Stimulated activated naive B cell treated with anti-CD40 and anti-IgM and Interleukin-4, amounts not matched to agents 10 μg/mL and 1 μg/mL and 100 μg/mL, for 72 hours (primary cell): ENCODE measurements at regions not wholly inside any gene's neighbourhood (a gene's known extent, or its start where the extent isn't known, plus 50 kb on each side); places are given as distances from the start of the nearest gene placed in this dataset.

Experiments used
- ATAC-seq, 2 donors: fragments of 150-1000 bp; cut with Tn5 transposase; replicated peaks; 2 replicates each; pipeline ENCODE4 v1.10.0; 2021; ENCODE audit warnings: moderate library complexity in 1 of 2
- DNase-seq: peaks from one replicate; pipeline ENCODE4 v3.0.0; 2021
- H3K27ac Mint-ChIP-seq: one replicate; pipeline ENCODE4 v1.8.0; 2022; ENCODE audit warnings: mild to moderate bottlenecking, mixed read lengths
- H3K27me3 Mint-ChIP-seq, 2 donors: one replicate each; pipeline ENCODE4 v1.8.0; 2022; ENCODE audit warnings: mixed read lengths in 2 of 2
- H3K36me3 Mint-ChIP-seq, 2 donors: one replicate each; pipeline ENCODE4 v1.8.0; 2022; ENCODE audit warnings: mixed read lengths in 2 of 2, mild to moderate bottlenecking in 1 of 2
- H3K4me1 Mint-ChIP-seq, 2 donors: one replicate each; pipeline ENCODE4 v1.8.0; 2022; ENCODE audit warnings: mixed read lengths in 2 of 2, mild to moderate bottlenecking in 1 of 2
- H3K4me3 Mint-ChIP-seq, 2 donors: one replicate each; pipeline ENCODE4 v1.8.0; 2022; ENCODE audit warnings: mild to moderate bottlenecking in 2 of 2, mixed read lengths in 2 of 2, moderate library complexity in 1 of 2
- H3K9me3 Mint-ChIP-seq, 2 donors: one replicate each; pipeline ENCODE4 v1.8.0; 2022; ENCODE audit warnings: mixed read lengths in 2 of 2, mild to moderate bottlenecking in 1 of 2

DNA sequence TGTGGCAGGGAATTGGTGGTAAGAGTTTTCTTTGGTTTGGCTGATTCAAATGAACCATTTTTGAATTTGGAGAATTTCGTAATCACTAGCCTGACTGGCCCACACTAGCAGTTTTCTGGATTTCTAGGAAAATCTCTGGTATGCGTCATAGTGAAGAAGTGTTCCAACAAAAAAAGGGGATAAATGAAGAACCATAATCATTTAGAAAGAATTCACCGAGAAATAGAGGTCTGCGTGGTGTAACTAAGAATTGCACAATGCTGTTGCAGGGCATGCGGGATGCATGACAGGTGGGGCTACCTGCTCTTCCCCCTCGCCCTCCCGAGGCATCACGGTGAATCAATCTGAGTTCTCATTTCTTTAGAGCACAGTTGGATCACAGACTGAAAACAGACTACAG is 232.3 kb upstream of the PAPPA start:
- Mint-ChIP-seq H3K27me3 (no peaks in the 10 kb centered on the region), H3K4me3 (no peak overlapping the region), H3K9me3 (peaks cover 5% of the 10 kb centered on the region in 2 donors), H3K27ac (no peak overlapping the region), H3K4me1 (no peaks in the 10 kb centered on the region), H3K36me3 (no peaks in the 10 kb centered on the region)
- ATAC-seq (no peak), DNase-seq (no peak)

DNA sequence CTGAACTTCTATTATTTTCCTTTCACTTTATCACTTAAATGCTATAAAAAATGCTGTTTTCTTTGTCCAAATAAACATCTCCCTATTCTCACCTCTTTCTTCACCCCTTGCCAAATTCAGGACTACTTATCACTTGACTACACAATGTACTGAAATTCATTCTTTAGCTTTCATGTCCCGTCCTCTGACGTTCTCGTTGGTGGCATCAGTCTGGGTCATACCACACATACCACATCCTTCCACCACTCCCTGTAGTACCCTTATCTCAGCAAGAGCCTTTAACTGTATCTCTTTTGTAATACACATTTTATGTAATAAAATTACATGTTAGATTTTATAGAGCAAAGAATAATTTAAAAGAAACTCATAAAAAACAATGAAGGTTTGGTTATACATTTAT is 231.1 kb upstream of the PAPPA start:
- DNase-seq (no peak), ATAC-seq (no peak)
- Mint-ChIP-seq H3K27me3 (no peaks in the 10 kb centered on the region), H3K27ac (no peak overlapping the region), H3K4me1 (no peaks in the 10 kb centered on the region), H3K36me3 (no peaks in the 10 kb centered on the region), H3K4me3 (no peak overlapping the region), H3K9me3 (peaks cover 5 to 9% of the 10 kb centered on the region in 2 donors)

DNA sequence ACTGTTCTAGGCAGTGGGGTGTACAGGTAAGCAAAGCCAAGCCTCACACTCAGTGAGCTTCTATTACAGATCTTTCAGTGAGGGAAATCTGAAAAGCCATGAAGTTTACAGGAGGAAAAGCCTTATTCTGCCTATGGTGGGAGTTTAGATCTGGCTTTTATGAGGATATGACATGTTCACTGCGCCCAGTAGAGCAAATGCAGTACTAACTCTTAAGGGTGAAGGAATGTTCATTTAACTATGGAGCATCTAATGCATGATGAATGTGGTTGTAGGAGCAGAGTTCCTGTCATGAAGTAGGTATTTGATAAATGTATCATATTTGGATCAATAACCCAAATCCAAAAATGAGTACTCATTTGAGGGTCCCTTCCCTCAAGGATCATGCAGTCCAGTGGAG is 230.2 kb upstream of the PAPPA start:
- Mint-ChIP-seq H3K27ac (no peak overlapping the region), H3K27me3 (no peaks in the 10 kb centered on the region), H3K4me1 (no peaks in the 10 kb centered on the region), H3K36me3 (no peaks in the 10 kb centered on the region), H3K4me3 (no peak overlapping the region), H3K9me3 (peaks cover 5 to 10% of the 10 kb centered on the region in 2 donors)
- DNase-seq (no peak), ATAC-seq (no peak)

DNA sequence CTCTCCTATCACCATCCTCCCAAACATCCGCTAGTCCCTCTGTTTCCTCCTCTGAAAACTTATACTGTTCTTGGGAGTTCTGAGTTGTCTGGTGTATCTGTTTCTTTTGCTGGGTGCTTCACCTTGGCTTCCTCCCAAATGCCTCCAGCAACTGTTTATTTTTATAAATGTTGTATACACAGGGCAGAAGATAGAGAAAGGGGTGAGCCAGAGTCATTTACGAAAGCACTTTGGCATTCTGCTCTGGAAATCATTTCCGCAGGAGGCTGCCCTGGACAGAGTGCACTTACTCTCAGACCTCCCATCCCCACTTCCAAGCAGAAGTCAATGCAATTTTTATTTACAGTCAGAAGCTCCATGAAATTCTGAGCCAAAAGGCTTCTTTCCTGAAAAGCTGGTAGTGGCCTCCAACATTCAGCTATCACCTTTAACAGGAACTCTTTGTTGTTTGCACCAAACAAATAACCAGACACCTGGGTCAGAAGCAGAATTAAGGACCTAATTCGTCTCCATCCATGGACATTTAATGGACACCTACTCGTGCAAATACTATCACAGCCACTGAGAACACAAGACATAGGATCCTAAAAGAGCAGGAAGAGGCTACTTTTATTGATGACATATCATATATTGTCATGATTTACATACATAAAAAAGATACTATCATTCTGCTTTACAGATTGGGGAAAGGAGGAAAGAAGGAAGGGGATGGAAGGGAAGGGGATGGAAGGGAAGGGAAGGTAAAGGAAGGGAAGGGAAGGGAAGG is 229.5 kb upstream of the PAPPA start:
- Mint-ChIP-seq H3K4me3 (no peak overlapping the region), H3K4me1 (no peaks in the 10 kb centered on the region), H3K27me3 (no peaks in the 10 kb centered on the region), H3K27ac (no peak overlapping the region), H3K9me3 (peaks cover 5 to 10% of the 10 kb centered on the region in 2 donors), H3K36me3 (no peaks in the 10 kb centered on the region)
- no peak for DNase-seq
- no peak for ATAC-seq

DNA sequence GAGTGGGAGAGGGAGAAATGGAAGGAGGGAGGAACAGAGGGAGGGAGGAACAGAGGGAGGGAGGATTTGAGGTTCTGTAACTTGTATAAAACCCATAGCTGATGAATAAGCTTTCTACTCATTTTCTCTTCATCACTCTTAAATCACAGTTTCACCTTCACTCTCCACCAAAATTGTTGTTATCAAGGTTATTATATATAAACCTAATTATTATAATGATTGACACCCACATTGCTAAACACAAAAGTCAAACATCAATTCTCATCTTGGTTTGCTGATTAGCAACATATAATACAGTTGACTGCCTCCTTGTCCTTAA is 229.0 kb upstream of the PAPPA start:
- peaks cover 5 to 10% of the 10 kb centered on the region in 2 donors for H3K9me3 Mint-ChIP-seq
- H3K27me3 Mint-ChIP-seq = no peaks in the 10 kb centered on the region
- H3K4me1 Mint-ChIP-seq = no peaks in the 10 kb centered on the region
- H3K27ac Mint-ChIP-seq = no peak overlapping the region
- DNase-seq (no peak), ATAC-seq (no peak)
- no peak overlapping the region for H3K4me3 Mint-ChIP-seq
- no peaks in the 10 kb centered on the region for H3K36me3 Mint-ChIP-seq

DNA sequence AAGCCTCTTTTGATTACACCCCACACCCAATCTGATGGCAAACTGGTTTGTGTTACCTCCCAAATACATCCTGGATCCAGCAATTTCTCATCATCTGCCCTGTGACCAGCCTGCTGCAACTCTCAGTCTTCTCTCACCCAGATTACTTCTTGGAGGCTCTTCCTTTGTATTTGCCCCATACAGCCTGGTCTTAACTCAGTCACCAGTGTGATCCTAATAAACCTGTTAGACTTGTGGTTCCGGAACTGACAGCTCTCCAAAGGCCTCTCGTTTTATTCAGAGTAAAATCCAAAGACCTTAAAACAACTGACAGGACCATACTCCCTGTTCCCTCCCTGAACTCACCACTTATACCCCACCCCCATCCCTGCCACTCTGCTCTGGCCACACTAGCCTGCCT is 228.2 kb upstream of the PAPPA start:
- H3K9me3 Mint-ChIP-seq = peaks cover 5 to 10% of the 10 kb centered on the region in 2 donors
- no peaks in the 10 kb centered on the region for H3K4me1 Mint-ChIP-seq
- no peak overlapping the region for H3K4me3 Mint-ChIP-seq
- H3K36me3 Mint-ChIP-seq = no peaks in the 10 kb centered on the region
- ATAC-seq (no peak), DNase-seq (no peak)
- H3K27me3 Mint-ChIP-seq = no peaks in the 10 kb centered on the region
- H3K27ac Mint-ChIP-seq = no peak overlapping the region

DNA sequence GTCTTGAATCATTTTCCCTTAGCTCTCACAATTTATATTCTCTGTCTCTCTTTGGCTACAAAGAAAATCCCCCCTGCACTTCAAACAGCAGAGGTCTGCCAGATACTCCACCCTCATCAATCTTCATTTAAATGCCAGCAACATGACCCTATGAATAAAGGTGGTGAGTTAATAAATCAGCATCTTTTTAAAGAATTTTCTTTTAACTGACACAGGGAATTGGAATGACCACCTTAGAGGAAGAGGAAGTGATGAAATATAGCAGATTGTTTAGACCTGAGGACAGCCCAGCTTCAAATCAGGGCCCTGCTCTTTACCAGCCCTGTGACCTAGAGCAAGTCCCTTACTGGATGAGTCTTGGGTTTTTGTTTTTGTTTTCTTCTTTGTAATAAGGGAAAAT is 223.1 kb upstream of the PAPPA start:
- Mint-ChIP-seq H3K27ac (no peak overlapping the region), H3K9me3 (peaks cover 3 to 7% of the 10 kb centered on the region in 2 donors), H3K4me1 (no peaks in the 10 kb centered on the region), H3K36me3 (no peaks in the 10 kb centered on the region), H3K4me3 (no peak overlapping the region), H3K27me3 (no peaks in the 10 kb centered on the region)
- ATAC-seq (no peak), DNase-seq (no peak)

DNA sequence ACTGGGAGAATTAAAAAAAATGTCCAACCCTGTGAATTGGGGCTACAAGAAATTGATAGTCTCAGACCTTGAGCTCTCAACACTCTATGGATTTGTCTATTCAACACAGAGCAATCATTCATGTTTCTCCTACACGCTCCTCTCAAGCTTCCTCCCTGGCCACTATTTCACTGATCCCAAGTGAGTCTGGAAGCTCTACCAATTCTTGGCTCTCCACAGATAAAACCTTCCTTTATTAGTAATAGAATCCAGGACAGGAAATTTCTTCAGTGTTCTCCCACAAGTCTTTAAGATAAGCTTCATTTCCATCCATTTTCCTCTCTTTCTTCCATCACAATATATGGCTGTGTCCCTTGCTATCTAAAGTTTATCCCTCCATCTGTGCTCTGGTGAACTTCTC is 215.1 kb upstream of the PAPPA start:
- H3K9me3 Mint-ChIP-seq = peaks cover 3 to 14% of the 10 kb centered on the region in 2 donors
- DNase-seq (no peak), ATAC-seq (no peak)
- H3K27ac Mint-ChIP-seq = no peak overlapping the region
- no peak overlapping the region for H3K4me3 Mint-ChIP-seq
- H3K27me3 Mint-ChIP-seq = no peaks in the 10 kb centered on the region
- H3K4me1 Mint-ChIP-seq = no peaks in the 10 kb centered on the region
- no peaks in the 10 kb centered on the region for H3K36me3 Mint-ChIP-seq

DNA sequence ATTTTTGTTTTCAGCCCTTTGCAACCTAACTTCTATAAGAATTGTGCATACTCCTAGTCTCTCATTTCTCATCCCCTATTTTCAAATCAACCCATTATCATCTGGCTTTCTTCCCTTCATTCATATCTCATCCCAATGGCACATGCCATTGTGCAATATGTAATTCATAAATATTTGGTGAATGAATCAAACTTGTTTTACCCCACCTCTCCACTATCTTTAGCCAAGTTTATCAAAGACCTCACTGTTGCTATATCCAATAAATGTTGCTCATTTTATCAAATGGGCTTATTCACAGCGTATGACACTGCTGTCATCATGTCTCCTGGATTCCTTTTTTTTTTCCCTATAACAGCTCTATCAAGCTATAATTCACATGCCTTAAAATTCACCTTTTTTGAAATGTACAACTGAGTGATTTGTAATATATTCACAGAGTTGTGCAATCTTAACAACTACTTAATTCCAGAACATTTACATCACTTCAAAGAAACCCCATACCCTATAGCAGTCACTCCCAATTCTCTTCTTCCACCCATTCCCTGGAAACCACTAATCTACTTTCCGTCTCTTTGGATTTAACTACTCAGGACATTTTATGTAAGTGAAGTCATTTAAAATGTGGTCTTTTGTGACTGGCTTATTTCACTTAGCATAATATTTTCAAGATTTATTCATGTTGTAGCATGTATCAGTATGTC is 214.4 kb upstream of the PAPPA start:
- no peak overlapping the region for H3K4me3 Mint-ChIP-seq
- no peak overlapping the region for H3K27ac Mint-ChIP-seq
- no peaks in the 10 kb centered on the region for H3K4me1 Mint-ChIP-seq
- no peak for ATAC-seq
- DNase-seq = no peak
- H3K27me3 Mint-ChIP-seq = no peaks in the 10 kb centered on the region
- H3K9me3 Mint-ChIP-seq = peaks cover 3 to 14% of the 10 kb centered on the region in 2 donors
- no peaks in the 10 kb centered on the region for H3K36me3 Mint-ChIP-seq

DNA sequence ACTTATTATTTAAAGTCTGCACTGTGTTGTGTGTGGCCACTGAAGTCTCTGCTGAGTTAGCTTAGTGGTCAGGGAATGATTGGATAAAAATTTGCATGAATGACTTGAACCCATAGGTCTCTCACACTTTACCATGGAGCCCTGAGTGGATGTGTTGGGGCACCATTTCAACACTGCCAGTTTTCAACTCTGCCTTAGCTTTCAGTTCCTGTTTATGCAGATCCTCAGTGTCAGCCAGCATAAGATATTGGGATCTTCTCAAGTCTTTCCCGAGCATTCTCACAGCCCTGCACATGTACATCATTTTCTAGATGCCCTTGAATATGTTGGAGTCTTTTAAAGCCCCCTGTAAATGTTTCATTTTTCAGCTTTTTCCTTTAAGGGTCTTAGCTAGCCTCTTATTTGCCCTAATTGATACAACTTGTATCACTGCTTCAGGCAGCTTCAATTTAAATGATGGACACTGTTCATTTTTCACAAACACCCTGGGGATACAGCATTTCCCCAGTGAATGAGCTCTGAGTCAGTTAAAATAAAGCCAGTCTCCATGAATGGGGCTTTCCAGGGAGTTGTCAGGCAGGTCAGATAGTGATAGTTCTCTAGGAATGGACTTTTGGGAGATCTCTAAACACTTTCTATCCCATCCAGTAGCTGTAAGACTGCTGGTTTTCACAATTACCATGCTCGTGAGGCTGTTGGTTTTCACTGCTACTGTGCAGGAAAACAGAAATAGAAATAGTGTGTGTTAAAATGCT is 211.9 kb upstream of the PAPPA start:
- DNase-seq = no peak
- Mint-ChIP-seq H3K27ac (no peak overlapping the region), H3K4me1 (no peaks in the 10 kb centered on the region), H3K36me3 (no peaks in the 10 kb centered on the region), H3K4me3 (no peak overlapping the region), H3K27me3 (no peaks in the 10 kb centered on the region), H3K9me3 (peaks cover 1 to 10% of the 10 kb centered on the region in 2 donors)
- no peak for ATAC-seq

DNA sequence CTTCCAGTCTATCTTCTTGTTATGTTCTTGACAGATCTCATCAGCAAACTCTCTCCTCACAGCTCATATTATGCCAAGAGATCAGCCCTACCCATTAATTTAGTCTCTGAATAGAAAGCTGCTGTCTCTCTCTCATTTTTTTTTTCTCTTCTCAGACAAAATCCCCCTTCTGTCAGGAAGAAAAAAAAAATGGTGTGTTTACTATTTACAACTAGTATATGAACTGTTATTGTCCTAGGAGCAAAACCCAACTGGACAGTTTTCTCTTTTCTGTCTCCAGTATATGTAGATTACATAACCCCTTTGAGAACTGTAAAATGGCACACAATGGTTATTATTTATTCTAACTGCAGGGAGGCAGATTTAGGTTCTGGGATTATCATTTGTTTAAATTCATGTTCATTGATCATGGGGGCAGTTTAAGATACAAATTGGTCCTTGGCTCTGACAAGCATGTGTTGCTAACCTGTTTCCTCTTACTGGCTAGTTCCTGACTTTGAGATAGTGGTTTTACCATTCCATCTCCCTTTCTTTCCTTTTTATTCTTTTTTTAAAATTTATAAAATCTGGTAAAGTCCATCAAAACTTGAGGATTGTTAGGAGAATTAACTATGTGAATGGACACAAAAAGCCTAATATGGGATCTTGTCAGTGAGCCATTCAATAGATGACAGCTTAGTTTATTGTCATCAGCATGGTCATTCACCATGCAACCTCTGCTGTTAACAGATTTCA is 210.0 kb upstream of the PAPPA start:
- ATAC-seq (no peak), DNase-seq (no peak)
- Mint-ChIP-seq H3K36me3 (no peaks in the 10 kb centered on the region), H3K4me1 (no peaks in the 10 kb centered on the region), H3K27ac (no peak overlapping the region), H3K4me3 (no peak overlapping the region), H3K9me3 (peaks cover 1 to 9% of the 10 kb centered on the region in 2 donors), H3K27me3 (no peaks in the 10 kb centered on the region)

DNA sequence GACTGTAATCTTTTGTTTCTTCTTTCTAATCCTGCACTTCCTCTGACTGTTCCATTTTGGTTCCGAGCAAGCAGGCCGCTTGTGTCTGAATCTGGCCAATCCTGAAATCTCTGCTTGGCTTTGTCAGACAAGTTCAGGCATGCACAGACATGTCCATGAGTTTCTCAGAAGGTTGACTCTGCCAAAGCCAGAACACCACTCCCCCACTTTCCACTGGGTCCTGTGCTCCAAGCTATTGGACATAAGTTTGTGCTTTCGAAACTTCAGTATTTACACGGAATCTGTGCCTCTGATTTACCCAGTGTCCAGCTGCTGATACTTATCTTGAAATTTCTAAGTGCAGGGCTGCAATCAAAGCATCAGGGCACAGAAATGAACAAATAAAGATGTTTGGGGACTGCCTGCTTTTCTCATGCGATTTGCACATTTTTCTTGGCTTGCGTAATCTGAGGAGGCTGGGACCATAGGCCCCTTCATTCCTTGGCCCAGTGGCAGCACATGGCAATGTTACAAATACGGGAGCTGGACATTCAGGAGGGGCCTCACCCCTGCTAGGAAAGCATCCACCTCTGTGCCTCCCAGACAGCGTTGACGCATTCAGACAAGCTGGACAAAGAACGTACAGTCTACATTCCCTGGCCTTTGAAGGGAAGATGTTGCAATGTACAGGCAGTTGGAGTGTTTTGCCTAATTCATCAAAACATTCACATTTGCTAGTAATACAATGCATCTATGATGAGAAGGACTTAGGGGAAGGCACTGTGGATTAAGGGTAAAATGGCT is 209.2 kb upstream of the PAPPA start:
- Mint-ChIP-seq H3K9me3 (peaks cover 0 to 4% of the 10 kb centered on the region in 2 donors), H3K4me3 (no peak overlapping the region), H3K27ac (no peak overlapping the region), H3K4me1 (no peaks in the 10 kb centered on the region), H3K36me3 (no peaks in the 10 kb centered on the region), H3K27me3 (no peaks in the 10 kb centered on the region)
- no peak for DNase-seq
- no peak for ATAC-seq

DNA sequence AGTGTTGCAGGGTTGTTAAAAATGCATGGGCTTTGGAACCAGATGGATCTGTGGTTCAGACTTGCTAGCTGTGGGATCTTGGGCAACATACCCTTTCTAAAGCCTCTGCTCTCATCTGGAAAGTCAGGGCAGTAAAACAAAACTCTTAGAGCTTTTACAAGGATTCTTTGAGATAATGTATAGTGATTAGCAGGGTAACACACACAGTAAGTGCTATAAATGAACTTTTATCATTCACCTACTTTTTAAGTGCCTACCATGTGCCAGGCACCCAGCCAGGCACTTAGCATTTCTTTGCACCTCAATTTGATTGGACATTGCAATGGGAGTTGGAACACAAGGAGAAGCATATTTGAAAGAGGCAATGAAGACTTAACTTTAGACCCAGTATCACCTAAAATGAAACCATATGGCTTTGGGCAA is 208.6 kb upstream of the PAPPA start:
- H3K27me3 Mint-ChIP-seq = no peaks in the 10 kb centered on the region
- no peak for DNase-seq
- H3K4me1 Mint-ChIP-seq = no peaks in the 10 kb centered on the region
- H3K36me3 Mint-ChIP-seq = no peaks in the 10 kb centered on the region
- H3K9me3 Mint-ChIP-seq = peaks cover under 1 to 5% of the 10 kb centered on the region in 2 donors
- no peak for ATAC-seq
- no peak overlapping the region for H3K4me3 Mint-ChIP-seq
- no peak overlapping the region for H3K27ac Mint-ChIP-seq

DNA sequence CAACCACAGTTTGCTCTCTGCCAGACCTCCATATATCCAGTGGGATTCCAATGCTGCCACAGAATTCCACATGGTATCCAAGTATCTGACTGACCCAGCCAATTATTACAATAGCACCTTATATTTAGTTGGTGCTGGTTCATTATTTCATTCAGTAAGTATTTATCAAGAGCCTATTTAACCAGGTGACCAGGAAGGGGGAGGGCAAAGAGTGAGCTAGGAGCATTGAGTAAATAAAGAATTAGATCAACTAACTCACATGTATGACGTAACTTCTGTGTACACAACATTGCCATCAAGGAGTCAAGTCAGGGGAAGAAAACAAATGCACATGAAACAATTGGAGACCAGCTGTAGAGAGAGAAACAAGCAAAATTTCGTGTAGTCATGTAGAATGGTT is 207.1 kb upstream of the PAPPA start:
- Mint-ChIP-seq H3K36me3 (no peaks in the 10 kb centered on the region), H3K27me3 (no peaks in the 10 kb centered on the region), H3K4me3 (no peak overlapping the region), H3K9me3 (peaks cover 3 to 10% of the 10 kb centered on the region in 2 donors), H3K4me1 (no peaks in the 10 kb centered on the region), H3K27ac (no peak overlapping the region)
- DNase-seq = no peak
- no peak for ATAC-seq
